GM19397 (cell line): ENCODE measurements at regions not wholly inside any gene's neighbourhood (a gene's known extent, or its start where the extent isn't known, plus 50 kb on each side); places are given as distances from the start of the nearest gene placed in this dataset.

Source experiments
- ATAC-seq: cut with Tn5 transposase; IDR thresholded peaks from one replicate; pipeline ENCODE4 v1.9.1; 2021; ENCODE audit warnings: mild to moderate bottlenecking, moderate library complexity; ENCODE audit not compliant: unreplicated experiment

DNA sequence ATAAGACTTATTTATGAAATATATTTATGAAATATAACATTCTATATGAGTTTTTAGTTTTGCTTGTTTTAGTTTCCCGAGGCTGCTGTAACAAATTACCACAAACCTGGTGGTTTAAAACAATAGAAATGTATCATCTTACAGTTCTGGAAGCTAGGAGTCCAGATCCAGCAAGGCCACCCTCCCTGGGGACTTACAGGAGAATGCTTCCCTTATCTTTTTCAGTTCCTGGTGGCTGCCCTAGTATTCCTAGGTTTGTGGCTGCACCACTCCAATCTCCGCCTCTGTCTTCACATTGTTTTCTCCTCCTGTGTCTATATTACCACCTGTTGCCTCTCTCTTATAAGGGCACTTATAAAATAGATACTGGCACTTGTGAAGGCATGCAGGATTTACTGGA lies 877.8 kb downstream of the TUSC7 start:
- ATAC-seq = no peak

DNA sequence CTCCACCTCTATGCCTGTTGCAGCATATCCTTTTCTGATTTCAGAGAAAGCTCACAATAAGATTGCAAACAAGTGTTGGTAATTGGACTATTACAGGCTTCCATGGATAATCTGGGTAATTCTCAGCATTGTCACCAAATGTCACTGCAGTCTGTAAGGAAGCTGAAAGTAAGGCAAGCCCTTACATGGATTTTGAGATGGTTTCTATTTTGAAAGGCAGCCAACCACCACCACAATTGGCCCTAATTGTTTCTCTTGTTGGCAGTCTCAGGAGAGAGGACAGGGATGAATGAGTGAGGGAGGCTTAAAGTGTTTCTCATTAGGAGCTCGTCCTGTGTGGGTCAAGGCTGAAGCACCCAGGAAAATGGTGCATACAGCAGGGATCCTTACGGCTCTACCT lies 879.9 kb downstream of the TUSC7 start:
- ATAC-seq = no peak

DNA sequence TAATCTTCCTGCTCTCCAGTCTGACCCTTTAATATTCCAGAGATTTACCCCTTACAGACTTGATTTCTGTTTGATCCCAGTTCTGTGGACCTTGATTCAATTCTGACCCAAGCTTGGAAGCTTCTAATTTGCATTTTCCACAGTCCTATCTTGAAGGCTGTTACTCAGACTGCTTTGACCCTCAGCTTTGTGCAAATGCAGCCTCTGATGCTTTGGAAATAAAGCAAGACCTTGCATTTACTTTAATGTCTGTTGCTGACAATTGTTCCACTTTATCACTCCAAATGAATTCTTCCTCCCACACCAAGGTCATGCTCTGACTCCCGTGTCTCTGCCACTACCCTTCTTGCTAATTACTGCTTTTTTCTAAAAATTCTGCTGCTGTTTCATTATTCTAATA lies 886.0 kb downstream of the TUSC7 start:
- no peak for ATAC-seq

DNA sequence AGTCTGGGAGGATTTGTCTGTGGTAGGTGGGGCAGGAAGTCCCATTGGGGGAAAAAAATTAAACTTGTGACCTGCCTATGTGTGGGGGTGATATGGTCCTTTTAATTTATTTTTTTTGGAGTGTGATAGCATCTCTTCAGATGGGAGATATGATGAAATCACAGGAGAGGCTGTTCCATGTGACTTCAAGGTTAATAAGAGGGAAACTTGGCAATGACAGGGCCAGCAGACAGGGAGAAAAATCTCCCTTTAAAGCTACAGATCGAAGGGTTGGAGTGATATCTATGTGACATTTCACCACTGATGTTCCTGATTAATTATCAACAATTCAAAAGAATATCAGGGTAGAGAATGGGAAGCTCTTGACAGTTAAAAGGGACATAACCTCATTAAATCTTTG lies 886.9 kb downstream of the TUSC7 start:
- no peak for ATAC-seq

DNA sequence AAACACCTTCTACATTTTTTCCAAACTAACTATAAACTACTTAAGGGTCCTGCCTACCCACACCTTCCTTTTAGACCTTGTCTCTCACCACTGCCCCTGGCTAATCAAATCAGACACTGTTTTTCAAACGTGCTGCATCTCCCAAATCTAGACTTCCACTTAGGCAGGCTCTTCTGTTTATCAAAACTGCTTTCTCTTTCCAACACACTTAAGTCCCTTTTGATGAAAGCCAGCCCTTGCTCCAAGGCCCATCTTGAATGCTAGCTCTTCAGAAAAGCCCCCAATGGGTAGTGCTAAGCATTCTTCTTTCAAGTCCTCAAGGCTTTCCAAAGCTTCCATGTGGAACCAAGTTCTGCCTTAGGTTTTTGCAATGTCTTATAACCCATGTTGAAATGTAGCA lies 888.3 kb downstream of the TUSC7 start:
- ATAC-seq = no peak

DNA sequence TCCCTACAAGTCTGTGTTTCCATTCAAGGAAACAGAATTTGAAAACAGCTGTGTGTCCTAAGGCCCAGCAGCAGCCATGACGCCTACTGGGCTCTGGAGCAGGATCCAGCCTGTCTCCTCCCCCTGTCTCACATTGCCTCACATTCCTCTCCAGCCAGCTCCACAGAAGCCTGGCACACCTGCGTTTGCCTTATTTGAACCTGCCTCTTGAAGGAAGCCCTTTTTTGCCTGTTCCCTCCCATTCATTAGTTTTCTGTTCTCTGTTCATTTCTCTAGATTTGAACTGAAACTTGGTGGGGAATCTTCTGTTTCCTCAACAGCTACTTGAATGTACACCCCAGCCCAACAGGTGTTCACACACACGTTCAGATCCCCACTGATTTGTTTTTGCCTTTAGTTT lies 890.5 kb downstream of the TUSC7 start:
- ATAC-seq = peak; percentile 49

DNA sequence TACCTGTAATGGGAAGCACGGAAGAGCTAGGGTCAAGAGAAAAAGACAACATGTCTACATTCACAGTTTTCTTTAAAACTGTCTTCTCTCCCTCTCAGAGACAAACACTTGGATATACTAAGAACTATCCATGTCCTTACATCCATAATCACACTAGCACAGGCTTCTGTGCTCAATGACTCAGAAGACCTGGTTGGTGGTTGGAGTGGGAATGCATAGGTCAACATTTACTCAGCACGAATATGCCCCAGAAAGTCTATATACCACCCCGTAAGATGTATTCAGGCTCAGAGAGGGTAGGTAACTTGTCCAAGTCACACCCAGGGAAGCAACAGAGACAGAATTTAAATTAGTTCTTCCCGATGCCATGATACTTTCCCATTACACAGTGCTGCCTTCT lies 891.1 kb downstream of the TUSC7 start:
- ATAC-seq = no peak

DNA sequence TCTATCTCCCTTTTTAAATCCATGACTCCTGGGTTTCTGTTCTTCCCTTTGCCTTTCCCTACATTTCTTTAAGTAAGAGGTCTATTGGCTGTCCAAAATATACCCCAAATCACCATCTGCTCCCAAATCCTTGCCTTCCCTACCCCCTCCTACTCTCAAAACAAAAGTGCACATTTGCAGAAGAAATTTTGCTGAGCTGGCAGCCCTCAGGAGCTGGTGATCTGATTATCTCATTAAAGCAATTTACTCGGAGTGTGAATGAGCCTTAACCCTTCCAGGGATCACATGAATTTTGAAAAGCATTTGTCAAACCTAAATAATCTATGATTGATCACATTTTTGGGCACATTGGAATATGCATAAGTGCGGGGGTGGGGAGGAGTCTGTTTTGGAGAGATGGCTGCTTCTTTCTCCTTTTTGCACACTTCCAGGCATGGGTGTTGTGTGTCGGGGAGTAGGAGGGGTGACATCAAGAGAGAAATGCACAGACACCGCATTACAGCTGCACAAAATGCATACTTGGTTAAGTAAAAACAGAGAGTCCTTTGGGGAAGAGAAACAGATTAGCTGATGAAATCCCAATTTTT lies 892.6 kb downstream of the TUSC7 start:
- no peak for ATAC-seq

DNA sequence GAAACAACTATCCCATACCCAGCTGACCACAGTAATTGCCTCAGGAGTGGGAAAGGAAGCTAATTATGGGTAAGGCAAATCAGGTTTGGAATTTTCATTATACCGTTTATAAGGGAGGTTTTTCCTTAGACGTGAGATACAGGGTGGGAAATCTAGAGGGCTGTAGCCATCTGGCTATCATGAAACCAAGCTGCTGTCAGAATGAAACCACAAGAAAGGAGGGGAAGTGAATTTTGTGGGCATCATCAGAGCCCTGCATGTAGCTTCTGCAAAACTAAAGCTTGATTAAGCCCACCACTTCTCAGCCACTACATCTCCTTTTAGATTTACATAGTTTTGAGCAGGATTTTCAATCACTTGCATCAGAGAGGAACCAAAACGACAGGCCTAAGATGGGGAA lies 893.5 kb downstream of the TUSC7 start:
- peak; percentile 80 for ATAC-seq

DNA sequence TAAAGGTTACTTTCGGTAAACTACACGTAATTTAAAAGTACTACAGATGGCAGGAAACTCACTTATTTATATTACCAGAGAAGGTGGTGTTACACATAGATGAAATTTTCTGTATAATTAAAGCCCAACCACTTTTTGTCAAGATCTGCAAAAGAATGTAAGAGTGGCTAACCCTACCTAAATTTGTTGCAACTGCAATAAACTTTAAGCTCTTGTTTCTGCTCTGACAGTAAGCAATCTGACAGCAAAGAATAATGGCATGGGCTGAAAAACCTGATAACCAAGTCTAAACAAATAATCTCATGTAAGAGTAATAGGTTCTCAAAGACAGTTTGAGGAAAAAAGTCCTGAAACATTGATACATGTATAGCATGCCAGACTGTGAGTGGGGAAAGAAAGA lies 897.3 kb downstream of the TUSC7 start:
- ATAC-seq = no peak

DNA sequence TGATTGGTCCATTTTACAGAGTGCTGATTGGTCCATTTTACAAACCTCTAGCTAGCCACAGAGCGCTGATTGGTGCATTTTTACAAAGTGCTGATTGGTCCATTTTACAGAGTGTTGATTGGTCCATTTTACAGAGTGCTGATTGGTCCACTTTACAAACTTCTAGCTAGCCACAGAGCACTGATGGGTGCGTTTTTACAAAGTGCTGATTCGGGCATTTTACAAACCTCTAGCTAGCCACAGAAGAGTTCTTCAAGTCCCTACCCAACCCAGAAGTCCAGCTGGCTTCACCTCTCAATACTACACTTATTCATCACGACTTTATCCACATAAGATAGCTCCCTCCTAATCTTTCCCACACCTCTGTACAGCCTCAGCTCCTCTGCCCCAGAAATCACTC lies 899.8 kb downstream of the TUSC7 start:
- ATAC-seq = no peak

DNA sequence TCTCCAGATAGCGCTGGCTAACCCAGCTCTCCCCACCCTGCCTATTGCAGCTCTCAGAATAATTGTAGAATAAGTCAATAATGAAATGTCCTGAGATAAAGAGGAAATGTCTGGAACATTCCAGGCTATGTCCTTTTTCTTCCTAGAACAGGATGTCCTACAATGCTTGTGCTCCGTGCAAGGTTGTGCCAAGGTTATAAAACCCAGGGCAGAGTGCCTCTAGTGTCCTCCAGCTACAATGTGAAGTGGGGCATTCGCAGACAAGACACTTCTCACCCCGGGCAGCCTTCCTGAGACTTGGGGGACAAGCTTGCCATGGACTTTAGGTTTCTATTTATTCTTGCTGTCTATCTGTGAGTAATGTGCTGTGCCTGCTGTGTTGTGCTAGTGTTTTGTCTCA lies 900.6 kb downstream of the TUSC7 start:
- no peak for ATAC-seq

DNA sequence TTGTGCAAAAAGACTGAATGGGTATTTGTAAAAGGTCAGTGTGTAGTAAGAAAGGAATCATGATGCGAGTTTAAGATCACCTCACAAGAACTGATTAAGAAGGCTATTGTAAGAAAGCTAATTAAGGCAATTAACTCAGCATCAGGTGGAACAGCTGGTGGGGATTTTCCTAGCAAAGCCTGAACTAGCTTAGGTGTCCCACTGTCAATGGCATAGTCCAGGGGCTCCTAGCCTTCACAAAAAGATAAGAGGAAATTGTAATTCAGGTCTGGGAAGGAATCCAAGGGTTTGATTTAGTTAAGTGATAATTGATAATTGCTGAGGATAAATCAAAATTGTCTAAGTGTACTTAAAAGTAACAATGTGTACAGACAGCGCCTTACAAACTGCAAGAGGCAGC lies 901.6 kb downstream of the TUSC7 start:
- ATAC-seq = no peak

DNA sequence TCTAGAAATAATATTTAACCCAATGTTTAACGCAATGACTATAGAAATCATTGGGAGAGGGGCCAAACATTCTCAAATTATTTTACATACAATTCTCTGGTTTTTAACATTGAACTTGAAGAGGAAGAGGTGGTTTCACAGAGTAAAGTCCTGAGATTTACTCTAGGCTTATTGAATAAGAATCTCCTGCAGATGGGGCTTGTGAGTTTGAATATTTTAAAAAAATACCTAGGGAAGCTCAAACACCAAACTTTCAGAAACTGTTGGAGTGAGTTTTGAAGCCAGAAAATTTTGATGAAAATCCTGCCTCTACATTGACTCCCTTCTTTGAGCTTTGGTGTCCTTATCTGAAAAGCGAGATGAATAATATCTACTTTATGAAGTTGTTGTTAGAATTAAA lies 906.6 kb downstream of the TUSC7 start:
- ATAC-seq = no peak

DNA sequence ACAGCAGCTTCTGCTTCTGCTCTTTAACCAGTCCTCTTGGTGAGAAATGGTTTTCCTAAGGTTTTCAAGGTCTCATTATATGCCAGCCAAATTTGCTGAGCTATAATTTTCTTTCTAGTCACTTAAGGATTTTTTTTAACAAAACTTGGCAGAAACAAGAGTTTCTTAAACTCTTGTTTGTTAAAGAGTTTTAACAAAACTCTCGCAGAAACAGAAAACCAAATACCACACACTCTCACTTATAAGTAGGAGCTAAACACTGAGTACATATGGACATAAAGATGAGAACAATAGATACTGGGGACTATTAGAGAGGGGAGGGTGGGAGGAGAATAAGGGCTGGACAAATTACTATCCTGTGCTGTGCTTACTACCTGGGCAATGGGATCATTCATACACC lies 908.3 kb downstream of the TUSC7 start:
- no peak for ATAC-seq

DNA sequence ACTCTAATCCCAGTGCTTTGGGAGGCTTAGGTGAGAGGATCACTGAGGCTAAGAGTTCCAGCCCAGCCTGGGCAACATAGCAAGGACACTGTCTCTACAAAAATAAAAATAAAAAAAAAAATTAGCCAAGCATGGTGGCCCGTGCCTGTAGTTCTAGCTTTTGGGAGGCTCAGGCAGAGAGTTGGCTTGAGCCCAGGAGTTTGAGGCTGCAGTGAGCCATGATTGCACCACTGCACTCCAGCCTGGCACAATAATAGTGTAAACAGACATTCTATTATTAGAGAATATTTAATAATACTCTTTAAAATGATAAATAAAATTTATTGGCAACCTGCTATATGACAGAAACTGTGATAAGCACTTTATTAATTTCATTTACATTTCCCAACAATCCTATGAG lies 908.9 kb downstream of the TUSC7 start:
- no peak for ATAC-seq

DNA sequence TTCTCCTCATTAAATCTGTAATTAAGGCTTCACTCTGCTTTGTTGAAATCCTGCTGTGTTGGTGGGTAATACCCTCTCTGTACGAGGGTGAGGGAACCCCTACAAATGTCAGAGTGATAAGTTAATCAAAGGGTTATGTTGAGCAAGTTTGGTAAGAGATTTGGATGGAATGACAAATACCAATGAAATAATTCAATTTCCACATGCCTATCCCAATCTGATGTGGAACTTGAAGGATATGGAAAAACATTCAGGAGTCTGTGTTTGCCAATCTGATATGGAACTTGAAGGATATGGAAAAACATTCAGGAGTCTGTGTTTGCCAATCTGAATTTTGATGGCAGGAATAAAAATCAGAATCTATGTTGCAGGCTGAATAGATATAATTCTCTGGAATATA lies 910.2 kb downstream of the TUSC7 start:
- no peak for ATAC-seq

DNA sequence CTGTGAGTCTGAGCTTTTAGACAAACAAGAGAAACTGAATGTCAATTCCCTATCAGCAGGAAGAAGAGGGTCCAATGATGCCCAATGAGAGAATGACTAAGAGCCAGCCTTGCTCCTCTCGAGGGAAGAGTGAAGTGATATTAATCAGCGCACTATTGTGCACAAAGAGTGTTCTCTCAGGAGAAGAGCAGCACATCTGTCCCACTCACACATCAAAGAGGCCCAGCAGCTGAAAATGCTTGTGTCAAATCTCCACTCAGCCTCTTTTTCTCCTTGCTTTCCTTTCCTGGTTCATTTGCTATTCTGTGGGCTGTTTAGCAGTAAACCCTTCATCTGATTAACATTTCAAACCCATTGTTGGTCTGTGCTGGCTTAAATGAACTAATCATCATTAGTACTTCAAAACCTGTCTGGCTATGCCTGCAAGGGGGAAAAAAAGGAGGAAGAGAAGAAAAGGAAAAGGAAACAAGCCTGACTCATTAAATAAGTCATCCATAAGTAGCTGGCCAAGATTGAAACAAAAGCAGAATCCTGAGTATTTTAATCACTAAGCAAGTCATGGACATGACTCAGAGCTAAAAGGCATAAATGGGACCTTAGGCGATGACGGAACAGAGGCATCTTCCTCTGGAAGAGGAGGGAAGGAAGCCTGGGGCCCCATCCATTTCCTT lies 912.7 kb downstream of the TUSC7 start:
- no peak for ATAC-seq

DNA sequence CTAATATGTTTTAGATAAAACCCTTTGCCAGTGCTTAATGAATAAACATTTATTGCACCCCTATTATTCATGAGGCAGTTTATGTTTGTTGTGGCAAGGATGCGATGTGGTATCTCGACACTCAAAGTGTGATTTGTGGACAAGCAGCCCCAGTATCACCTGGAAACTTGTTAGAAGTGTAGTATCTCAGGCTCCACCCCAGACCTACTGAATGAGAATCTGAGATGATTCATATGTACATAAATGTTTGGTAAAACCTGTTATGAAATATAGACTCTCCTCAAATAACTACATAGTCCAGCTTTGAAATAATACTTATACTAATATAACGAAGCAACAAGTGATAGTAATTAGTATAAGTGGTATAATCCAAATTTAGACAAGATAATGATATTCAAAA lies 914.8 kb downstream of the TUSC7 start:
- no peak for ATAC-seq

DNA sequence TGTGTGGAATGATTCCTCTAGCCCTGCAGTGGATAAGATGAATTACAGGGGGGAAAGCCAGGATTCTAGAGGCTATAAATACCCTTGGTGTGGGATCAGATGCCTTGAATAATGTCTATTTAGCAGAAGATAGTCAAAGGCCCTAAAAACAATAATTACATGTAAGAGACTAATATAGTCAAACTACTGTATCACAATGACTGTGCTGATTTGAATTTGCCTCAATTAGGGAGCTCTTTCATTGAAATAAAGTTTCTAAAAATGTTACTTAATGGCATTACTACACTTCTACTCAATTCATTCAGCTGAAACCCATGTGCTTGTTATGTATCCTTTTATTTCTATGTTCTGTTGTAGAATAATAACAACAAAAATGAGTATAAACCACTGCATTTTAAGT lies 915.6 kb downstream of the TUSC7 start:
- no peak for ATAC-seq

DNA sequence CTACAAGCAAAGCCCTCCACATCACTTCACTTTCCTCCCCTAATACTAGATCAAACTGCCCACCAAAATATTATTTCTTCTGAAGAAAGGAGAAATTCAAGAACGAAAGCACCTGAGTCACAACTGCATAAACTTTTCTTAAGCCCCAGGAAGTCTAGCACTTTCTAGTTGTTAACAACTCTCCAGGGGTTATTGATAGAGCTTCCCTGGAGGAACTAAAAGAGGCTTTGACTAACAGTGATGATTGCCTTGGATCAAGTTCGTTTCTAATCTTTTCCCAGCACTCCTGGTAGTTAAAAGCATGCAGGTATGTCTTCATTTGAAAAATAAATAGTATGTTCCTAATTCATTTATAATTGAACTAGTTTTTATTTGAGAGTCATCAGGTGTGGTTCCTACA lies 917.0 kb downstream of the TUSC7 start:
- ATAC-seq = no peak

DNA sequence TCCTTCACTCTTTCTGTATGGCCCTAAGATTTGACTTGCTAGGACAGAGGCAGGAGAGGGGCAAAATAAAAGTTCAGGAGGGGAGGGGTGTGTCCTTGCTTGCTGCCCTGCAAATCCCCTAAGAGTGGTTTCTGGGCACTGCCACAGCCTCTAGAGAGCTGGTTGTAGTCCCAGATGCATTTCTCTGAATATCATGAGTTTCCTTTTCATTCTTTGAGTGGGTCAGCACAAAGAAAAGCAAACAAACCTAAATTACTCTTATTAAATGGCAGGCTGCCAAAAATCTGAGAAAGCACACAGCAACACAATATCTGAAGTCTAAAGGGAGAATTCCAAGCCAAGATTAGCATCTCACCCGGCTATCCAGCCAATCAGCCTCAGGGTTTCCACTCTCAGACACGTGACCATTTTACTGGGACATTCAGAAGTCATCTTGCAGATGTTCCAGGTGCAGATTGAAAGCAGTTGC lies 919.3 kb downstream of the TUSC7 start:
- no peak for ATAC-seq

DNA sequence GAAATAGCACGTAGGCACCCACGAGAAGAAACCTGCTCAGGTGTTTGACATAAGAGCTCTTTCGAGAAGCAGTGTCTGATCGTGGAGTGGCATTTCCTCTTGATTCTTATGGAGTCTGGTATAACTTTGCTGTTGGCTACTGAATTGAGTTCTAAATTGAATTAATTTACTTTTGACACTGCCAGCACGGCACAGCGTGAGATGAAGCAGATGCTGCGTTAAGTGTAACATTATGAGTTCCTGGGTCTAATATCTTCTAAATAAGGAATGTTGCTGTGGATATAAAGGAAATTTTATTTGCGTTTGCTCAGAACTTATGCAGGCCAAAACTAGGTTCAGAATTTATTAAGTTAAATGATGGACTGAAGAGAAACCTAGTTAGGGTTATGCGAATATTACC lies 919.9 kb downstream of the TUSC7 start:
- ATAC-seq = no peak
